ENCODE measurements at regions not wholly inside any gene's neighbourhood (a gene's known extent, or its start where the extent isn't known, plus 50 kb on each side); places are given as distances from the start of the nearest gene placed in this dataset.

- Histone ChIP-seq H3K9me2 (ENCODE audit: insufficient read depth, low read length) (no peaks in the 10 kb centered on the region), H3K27me3 (ENCODE audit: insufficient read depth, low read depth, low read length) (no peaks in the 10 kb centered on the region), H3K79me2 (replicated peaks; ENCODE audit: insufficient read depth, low read length) (no peaks in the 10 kb centered on the region), H4K20me1 (ENCODE audit: insufficient read depth) (no peaks in the 10 kb centered on the region), H3K36me3 (ENCODE audit: insufficient read depth, low read length) (no peaks in the 10 kb centered on the region), H3K4me3 (ENCODE audit: low read length) (no peak overlapping the region), H3K9ac (ENCODE audit: low read length) (no peak overlapping the region), H3F3A (ENCODE audit: insufficient read depth, low read length, poor library complexity, severe bottlenecking) (no peaks in the 10 kb centered on the region), H3K4me2 (ENCODE audit: low read length) (no peak overlapping the region), H3K9me3 (ENCODE audit: low read length) (no peaks in the 10 kb centered on the region), H2AFZ (ENCODE audit: low read depth, low read length) (no peak overlapping the region), H3K27ac (ENCODE audit: low read length) (no peak overlapping the region)
- TF ChIP-seq RAD21 (conservative IDR thresholded peaks at IDR 0.05) (no peak), SMC3 (conservative IDR thresholded peaks at IDR 0.05; ENCODE audit: poor library complexity) (no peak), TAF1 (IDR thresholded peaks at IDR 0.05; ENCODE audit: low read depth) (no peak), CTCF (IDR thresholded peaks at IDR 0.05; ENCODE audit: poor library complexity, severe bottlenecking) (no peak), REST (IDR thresholded peaks at IDR 0.05; ENCODE audit: borderline replicate concordance) (no peak), EP300 (conservative IDR thresholded peaks at IDR 0.05; ENCODE audit: poor library complexity, severe bottlenecking) (no peak), EZH2 (IDR thresholded peaks at IDR 0.05; ENCODE audit: borderline replicate concordance, insufficient read depth, low read length, poor library complexity, severe bottlenecking) (no peak), POLR2AphosphoS5 (IDR thresholded peaks at IDR 0.05) (no peak), MXI1 (conservative IDR thresholded peaks at IDR 0.05; ENCODE audit: poor library complexity, severe bottlenecking) (no peak)
Measured at GRCh38 chr16:55968221-55968620, 93.0 kb upstream of the CES5A start.

- H3K27ac ChIP-seq (ENCODE audit: low read length): no peak overlapping the region
- no peaks in the 10 kb centered on the region for H3F3A ChIP-seq (ENCODE audit: insufficient read depth, low read length, poor library complexity, severe bottlenecking)
- H3K9ac ChIP-seq (ENCODE audit: low read length): no peak overlapping the region
- H3K27me3 ChIP-seq (ENCODE audit: insufficient read depth, low read depth, low read length): no peaks in the 10 kb centered on the region
- no peaks in the 10 kb centered on the region for H4K20me1 ChIP-seq (ENCODE audit: insufficient read depth)
- no peak overlapping the region for H3K4me2 ChIP-seq (ENCODE audit: low read length)
- H2AFZ ChIP-seq (ENCODE audit: low read depth, low read length): no peak overlapping the region
- H3K36me3 ChIP-seq (ENCODE audit: insufficient read depth, low read length): no peaks in the 10 kb centered on the region
- H3K79me2 ChIP-seq (replicated peaks; ENCODE audit: insufficient read depth, low read length): no peaks in the 10 kb centered on the region
- no peaks in the 10 kb centered on the region for H3K9me2 ChIP-seq (ENCODE audit: insufficient read depth, low read length)
- H3K4me3 ChIP-seq (ENCODE audit: low read length): no peak overlapping the region
- no peaks in the 10 kb centered on the region for H3K9me3 ChIP-seq (ENCODE audit: low read length)
- no peak for TF ChIP-seq RAD21 (conservative IDR thresholded peaks at IDR 0.05)
Measured at GRCh38 chr16:55964923-55965475, 89.8 kb upstream of the CES5A start.

- Histone ChIP-seq H3K79me2 (replicated peaks; ENCODE audit: insufficient read depth, low read length) (no peaks in the 10 kb centered on the region), H3K9me3 (ENCODE audit: low read length) (no peaks in the 10 kb centered on the region), H3F3A (ENCODE audit: insufficient read depth, low read length, poor library complexity, severe bottlenecking) (no peaks in the 10 kb centered on the region), H3K27me3 (ENCODE audit: insufficient read depth, low read depth, low read length) (no peaks in the 10 kb centered on the region), H4K20me1 (ENCODE audit: insufficient read depth) (no peaks in the 10 kb centered on the region), H3K36me3 (ENCODE audit: insufficient read depth, low read length) (no peaks in the 10 kb centered on the region), H3K9ac (ENCODE audit: low read length) (no peak overlapping the region), H3K4me2 (ENCODE audit: low read length) (no peak overlapping the region), H2AFZ (ENCODE audit: low read depth, low read length) (no peak overlapping the region), H3K27ac (ENCODE audit: low read length) (no peak overlapping the region), H3K9me2 (ENCODE audit: insufficient read depth, low read length) (no peaks in the 10 kb centered on the region), H3K4me3 (ENCODE audit: low read length) (no peak overlapping the region)
- TF ChIP-seq EZH2 (IDR thresholded peaks at IDR 0.05; ENCODE audit: borderline replicate concordance, insufficient read depth, low read length, poor library complexity, severe bottlenecking) (no peak), MXI1 (conservative IDR thresholded peaks at IDR 0.05; ENCODE audit: poor library complexity, severe bottlenecking) (no peak), RAD21 (conservative IDR thresholded peaks at IDR 0.05) (no peak), TAF1 (IDR thresholded peaks at IDR 0.05; ENCODE audit: low read depth) (no peak), EP300 (conservative IDR thresholded peaks at IDR 0.05; ENCODE audit: poor library complexity, severe bottlenecking) (no peak), POLR2AphosphoS5 (IDR thresholded peaks at IDR 0.05) (no peak), CTCF (IDR thresholded peaks at IDR 0.05; ENCODE audit: poor library complexity, severe bottlenecking) (no peak), SMC3 (conservative IDR thresholded peaks at IDR 0.05; ENCODE audit: poor library complexity) (no peak)
Measured at GRCh38 chr16:55955845-55956244, 80.7 kb upstream of the CES5A start.

All from neural cell (in vitro differentiated cells).